GM18907 (cell line): ENCODE measurements at regions not wholly inside any gene's neighbourhood (a gene's known extent, or its start where the extent isn't known, plus 50 kb on each side); places are given as distances from the start of the nearest gene placed in this dataset.
"Not testable (repeated sequence)": the region's sequence is repeated elsewhere in the genome, so short reads cannot be mapped to it uniquely, and the experiment has no call there.

Experiments used
- ATAC-seq: cut with Tn5 transposase; IDR thresholded peaks from one replicate; pipeline ENCODE4 v1.9.1; 2021; ENCODE audit warnings: mild to moderate bottlenecking, moderate library complexity; ENCODE audit not compliant: unreplicated experiment

DNA sequence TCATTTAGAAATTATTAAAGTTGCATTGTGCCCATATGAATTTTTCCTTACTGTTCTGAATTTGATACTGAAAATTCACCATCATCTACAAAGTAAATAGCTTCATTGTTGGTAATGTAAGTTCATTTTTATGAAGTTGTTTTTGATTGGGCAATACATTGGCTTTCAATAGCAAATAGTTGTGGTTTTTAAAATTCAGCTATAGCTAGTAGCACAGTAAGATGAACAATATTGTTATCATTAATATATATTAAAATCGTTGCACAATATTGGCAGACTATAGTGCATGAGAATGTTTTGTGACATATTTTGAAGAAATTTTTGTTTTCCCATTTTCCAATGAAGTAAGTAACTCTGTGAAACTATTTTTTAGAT lies 575.0 kb downstream of the PRKD1 start:
- no peak for ATAC-seq

DNA sequence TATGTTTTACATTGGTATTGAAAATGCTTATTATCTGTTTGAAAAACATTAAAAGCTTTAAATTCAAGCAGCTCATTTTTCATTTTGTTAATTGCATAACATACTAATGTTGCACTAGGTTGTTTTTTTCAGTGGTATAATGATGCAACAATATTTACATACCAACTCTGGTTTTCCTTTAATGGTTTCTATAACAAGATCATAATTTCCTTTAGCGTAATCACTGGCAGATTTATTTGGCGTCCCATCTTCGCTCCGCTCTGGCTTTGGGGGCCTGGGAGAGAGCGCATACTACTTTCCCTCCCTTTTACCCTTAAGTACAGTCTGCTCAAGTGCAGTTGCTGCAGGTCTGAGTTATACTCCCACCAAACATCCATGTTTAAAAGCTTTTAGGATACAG lies 574.1 kb downstream of the PRKD1 start:
- no peak for ATAC-seq

DNA sequence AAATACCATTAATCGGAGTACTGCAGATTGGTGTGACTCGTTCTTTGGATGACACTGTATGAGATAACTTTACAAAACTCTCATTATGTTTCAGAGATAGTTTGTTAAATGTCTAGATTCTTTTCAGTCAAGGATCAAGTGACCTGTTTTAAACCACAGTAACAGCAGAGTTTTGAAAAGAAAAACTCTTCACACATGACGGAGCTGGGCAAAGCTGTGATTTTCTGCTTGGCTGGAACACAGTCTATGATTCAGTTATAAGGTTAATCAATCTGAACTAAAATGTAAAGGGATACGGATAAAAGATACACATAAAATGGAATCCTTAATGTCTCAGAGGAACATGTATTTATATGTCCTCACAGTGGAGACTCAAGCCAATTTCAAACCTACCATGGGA lies 573.2 kb downstream of the PRKD1 start:
- no peak for ATAC-seq

DNA sequence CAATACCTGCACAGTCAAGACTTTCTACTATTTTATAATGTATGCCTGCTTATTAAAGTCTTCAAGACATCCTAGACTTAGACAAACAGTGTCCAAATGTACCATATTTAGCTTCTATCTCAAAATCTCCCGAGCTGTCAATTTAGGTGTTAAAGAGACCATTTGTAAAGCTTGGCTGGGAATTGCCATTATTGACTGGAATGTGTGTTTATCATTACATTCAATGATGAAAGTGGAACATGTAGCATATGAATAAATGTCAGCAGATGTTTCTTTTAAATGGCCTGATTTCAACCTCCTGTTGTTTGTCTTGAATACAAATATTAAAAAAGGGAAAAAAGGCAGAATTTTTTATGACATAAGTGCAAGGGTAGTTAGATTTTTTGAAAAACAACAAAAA lies 572.3 kb downstream of the PRKD1 start:
- no peak for ATAC-seq

DNA sequence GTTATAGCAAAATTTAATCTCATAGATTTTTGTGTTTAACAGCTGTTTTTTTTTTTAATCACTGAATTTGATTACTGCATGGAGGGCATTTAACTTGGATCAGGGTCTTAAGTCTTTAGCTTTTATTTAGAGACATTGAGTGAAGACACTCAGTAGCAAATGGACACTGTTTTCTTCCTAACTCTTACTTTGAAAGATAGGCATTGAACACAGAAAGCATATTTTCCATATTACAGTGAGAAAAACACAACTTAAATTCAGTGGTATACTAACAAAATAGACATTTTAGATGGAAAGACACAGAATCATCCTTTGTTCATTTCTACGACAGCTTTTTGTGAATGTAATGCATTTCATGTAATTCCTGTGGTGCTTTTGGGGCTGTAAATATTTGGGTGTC lies 571.8 kb downstream of the PRKD1 start:
- no peak for ATAC-seq

DNA sequence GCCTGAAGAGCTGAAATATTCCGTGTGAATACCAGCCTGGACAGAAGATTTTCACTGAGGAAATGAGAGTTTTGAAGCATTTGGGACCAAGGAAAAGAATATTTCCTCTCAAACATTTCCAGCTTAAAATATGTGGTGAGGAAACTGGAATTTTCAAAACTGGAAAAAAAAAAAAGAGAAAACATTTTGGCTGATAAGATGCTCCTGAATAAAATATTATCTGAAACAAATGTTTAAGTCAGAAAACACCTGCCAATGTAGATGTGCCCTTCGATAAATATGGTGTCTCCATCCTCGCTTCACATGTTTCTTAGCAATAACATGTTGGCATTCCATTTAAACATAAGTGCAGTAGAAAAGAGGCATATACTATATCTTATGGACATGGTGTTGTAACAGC lies 567.0 kb downstream of the PRKD1 start:
- ATAC-seq: no peak

DNA sequence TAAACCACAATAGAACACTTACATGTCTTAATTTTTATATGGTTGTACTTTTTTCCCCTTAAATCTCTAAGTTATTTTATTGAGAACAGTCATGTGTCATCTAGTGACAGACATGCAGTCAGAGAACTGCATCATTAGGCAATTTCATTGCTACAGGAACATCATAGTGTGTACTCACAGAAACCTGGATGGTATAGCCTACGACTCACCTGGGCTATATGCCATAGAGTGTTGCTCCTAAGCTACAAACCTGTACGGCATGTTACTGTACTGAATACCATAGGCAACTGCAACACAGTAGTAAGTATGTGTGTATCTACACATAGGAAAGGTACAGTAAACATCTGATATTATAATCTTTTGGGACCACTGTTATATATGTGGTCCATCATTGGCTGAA lies 557.6 kb downstream of the PRKD1 start:
- no peak for ATAC-seq

DNA sequence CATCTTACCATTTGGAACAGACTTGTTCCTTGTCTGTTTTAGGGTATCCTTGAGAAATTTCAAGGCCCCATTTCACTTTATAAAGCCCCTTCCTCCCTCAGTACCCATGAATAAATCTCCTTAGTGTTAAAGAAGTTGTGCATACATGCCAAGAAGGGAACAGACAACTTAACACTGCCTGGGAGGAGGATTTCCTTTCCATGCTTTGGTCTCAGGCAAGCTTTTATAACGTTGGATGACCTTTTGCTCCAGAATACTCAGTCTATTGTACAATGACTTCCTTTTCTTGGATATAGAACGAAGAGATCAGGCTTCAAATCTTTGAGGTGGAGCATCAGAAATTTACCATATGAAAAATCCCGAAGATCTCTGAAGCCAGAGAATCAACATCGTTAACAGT lies 551.4 kb downstream of the PRKD1 start:
- ATAC-seq: no peak

DNA sequence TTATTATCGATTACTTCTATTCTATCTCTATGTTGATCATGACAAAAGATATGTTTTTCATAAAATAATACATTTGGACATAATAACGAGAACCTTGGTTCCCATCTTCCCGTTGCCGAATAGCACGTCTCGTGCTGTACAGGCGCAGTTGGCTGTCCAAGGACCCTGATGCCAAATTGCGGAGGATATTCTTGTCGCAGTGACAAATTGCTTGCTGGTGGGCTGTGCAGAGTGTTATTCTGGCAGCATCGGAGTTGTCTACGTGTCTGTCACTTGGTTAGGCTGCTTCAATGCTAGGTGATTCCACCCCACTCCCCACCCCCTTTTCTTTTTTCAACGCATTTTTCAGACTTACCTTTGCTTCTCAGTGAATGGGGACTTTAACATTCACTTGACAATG lies 546.8 kb downstream of the PRKD1 start:
- no peak for ATAC-seq

DNA sequence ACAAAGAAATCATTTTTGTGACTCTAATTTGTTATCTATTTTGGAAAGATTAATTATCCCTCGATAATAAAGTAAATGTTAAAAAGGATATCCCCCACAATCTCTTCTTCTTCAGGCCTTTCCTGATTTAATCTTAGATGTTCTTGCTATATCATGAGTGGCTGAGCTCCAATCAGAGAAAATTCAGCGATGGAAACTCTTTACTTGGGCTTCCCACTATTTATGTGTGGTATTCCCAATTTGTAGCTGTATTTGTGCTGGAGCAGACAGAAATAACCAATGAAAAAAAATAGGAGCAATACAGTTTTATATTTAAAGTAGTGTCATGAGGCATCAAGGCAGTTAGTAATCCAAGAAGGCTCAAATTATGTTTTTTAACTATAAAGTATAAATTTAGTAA lies 539.1 kb downstream of the PRKD1 start:
- no peak for ATAC-seq

DNA sequence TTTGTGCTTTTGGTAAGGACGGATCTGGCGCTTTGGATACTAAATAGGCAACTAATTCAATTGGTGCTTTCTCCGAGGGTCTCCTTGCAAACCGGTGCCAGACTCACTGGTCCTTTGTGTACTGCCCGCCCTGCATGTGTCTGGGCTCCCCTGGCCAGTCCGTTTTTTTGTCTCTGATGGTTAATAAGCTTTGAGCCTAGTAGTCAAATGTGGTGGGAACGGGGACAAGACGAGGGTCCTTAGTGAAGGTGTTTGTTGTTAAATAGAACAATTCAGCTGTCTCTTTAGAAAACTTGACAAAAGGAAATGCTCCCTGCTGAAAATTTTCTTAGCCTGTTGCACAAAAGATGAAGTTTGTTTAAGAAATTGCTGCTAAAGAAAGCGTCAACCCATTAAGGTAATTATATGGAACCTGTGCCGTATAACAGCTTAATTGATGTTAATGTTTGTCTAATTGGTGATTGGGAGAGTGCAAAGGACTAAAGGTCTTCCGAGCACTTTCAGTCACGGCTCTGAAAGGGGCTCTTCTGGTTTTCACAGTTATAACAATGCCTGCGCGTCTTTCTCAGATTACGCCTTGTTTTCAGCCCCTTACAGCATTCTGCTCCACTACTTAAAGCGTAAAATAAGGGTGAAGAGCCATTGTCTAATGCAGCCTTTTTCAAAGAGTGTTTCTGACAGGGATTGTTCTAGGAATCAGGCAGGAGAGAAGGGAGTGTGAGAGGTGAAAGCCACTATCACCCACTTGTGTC lies 537.4 kb downstream of the PRKD1 start:
- no peak for ATAC-seq

DNA sequence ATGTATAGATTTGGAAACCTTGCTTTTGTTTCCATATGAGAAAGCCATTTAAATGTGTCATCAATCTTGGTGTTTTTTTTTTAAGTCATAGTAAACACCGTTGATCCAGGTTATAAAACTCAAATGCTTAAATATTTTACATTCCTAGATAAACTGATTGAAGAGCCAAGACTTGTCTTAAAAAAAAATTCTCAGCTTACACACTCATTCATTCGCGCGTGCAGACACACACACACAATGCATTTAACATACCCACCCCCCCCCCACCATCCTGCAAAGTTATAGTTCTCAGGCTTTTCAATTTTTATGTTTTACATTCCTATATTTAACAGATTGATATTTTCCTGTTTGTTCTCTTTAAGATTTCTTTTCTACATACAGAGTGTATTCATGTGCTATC lies 536.4 kb downstream of the PRKD1 start:
- no peak for ATAC-seq

DNA sequence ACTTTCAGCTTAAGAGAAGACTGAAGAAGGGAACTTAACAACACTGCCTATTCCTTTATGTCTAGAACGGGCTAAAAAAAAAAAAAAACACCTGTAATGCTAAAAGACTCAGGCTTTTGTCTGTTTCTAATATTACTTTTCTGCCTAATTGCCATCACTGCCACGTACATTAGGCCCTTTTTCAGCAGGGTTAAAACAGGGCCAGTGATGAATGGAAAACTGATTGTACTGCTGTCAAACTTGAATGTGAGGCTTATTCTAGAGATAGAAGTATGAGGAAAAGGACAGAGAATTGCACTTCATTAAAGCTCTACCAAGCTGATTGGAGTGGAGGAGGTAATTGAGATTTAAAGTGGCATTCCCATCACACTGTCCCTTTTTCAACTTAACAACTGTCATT lies 535.8 kb downstream of the PRKD1 start:
- no peak for ATAC-seq

DNA sequence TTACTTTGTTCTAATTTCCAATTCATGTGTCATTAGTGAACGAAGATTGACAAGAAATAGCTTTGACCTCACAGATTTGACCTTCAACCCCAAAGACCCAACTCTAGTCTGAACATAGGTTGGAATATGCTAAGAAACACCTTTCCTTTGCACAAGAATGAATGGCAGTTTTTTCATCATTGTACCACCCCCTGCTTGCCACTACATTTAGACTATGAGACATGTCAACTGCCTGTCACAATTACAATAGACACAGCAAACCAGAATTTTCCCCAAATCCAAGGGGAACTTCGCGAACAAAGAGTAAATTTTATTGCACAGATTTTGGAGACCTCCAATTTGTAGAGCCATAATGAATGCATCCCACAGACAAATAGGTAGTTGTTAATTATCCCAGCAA lies 535.4 kb downstream of the PRKD1 start:
- ATAC-seq: no peak

DNA sequence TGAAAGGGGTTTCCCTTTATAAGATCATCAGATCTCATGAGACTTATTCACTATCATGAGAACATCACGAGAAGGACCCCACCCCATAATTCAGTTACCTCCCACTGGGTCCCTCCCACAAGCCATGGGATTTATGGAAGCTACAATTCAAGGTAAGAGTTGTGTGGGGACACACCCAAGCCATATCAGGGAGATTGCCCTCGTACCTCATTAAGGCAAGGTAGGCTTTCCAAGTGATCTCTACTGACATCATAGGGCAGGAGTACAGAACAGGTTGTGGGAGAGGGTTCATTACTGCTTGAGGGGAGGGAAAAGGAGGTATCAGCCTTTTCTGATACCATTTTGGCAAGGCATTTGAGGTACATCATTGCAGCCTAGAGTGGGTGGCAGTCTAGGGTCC lies 524.6 kb downstream of the PRKD1 start:
- no peak for ATAC-seq

DNA sequence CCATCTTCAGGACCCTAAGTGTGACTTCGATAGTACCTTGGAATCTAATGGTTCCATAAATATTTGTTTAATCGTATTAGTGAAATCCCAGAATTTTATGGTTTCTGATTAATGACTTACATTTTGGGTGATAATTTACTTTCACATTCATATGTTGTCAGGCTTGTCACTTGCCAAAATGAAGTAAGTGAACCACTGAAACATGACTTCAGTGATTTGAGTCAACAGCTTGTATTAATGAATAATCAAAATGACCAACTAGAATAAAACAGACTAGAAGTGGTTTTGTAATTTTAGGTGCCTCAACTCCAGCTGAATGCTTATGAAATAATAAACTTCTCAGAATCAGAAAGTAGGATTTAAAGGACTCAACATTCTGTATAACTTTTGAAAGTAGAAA lies 517.1 kb downstream of the PRKD1 start:
- peak; percentile 79 for ATAC-seq

DNA sequence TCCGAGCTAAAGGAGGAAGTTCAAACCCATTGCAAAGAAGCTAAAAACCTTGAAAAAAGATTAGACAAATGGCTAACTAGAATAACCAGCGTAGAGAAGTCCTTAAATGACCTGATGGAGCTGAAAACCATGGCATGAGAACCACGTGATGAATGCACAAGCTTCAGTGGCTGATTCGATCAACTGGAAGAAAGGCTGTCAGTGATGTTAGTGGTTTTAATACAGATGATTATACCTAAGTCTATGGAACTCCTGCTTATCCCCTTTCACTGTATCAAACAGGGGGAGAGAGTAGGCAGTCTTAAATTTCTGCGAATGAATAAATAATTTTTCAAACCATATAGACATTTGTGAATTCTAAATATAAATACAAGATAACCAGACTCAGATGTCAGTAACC lies 512.7 kb downstream of the PRKD1 start:
- ATAC-seq: not testable (repeated sequence)

DNA sequence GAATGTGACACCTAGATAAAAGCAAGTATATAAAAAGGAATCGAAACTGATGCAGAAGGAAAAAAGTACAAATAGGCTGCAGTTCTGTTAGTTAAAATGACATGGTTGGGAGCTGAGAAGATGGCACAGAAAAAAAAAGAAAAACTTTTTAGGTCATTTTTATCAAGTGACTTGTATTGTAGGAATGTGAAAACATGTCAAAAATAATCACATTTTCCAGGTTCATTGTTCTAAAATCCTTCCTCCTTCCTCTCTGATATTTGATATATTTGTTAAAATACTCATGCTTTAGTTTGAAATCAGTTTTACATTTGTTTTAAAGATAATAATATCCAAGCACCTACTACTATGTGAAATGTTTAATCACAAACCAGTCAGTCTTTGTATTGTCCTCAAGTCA lies 507.9 kb downstream of the PRKD1 start:
- ATAC-seq: no peak

DNA sequence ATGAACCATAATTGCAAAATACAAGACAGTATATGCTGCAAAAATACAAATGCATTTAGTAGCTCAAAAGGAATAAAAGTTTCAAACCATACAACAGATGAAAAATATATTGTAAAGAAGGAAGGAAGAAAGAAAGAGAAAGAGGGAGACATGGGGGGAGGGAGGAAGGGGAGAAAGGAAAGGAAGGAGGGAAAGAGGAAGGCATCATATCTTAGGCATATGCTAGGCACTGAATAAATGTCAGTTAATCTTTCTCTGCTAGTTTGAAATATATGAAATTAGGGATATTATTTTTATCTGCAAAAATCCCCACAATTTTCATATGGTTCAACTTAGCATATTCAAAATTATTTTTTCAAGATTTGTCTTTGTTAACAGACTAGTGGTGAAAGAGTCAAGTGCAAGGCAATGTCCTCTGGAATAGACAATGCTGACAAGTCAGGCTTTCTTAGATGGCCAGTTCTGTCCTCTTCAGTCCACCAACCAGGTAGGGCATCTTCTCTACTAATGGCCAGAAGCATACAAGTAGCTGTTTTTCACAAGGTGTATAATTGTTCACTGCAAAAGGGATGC lies 506.4 kb downstream of the PRKD1 start:
- ATAC-seq: no peak

DNA sequence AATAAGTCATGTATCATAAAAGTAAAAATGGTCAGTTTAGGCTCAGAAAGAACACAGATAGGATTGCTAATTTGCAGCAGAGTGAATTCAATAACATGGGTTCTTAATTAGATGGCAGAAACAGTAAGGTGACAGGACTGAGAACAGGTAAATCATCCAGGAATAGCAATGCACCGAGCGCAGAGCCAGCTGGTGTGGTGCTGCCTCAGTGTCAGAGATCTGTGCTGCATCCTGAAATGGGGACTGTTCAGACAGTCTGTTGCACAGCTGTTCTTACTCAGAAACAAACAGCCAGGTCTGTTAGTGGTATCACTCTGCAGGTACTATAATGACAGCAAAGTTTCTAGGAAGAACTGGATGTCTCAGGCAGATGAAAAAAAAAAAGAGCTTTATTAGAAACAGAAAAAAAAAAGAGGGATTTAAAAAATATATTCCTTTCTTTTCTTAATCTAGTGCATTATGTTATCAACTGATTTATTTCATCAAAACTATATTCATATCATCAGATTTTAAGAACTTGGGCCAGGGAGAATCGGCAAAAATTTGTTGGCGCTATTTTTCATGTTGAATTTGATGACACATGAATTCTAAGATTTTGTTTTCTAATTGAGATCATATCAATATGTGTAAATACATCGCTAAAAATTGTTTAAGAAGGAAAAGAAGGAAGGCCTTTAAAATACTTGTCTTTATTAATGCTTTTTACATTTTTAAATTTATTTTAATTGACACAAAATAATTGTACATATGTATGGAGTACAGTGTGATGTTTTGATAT lies 501.8 kb downstream of the PRKD1 start:
- no peak for ATAC-seq

DNA sequence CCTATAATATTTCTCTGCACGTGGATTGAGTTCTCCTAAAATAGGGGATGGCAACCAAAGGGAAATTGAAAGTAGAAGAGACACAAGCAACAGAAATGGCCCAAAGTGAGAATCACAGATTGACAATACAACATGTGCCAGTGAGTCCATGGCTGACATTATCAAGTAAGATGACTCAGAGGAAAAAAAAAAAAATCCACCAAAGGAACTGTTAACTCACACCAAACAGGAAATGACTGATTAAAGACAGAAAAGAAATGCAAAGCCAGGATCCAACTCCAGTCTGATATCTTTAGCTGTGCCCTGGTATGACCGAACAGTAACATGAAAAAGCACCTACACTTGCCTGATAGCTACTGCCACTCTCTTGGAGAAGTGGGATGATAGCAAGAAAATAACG lies 485.0 kb downstream of the PRKD1 start:
- ATAC-seq: no peak

DNA sequence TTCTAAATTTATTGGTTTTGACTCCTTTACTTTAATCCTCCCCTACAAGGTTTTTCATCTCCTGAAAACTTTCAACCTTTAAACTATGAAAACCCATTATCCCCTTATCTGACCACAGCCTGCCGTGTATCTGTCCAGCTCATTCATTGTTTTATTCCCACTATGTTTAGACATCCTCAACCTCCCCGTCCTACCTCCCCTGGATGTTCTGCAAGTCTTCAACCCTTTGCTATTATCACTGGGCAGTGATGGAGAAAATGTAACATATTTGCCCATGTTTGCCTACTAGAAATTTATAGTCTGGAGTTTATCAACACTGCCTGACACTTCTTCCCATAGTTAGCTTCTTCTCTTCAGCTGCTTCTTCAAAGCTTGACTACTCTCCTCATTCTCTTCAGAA lies 483.4 kb downstream of the PRKD1 start:
- no peak for ATAC-seq
